H1 (cell line): ENCODE measurements at regions not wholly inside any gene's neighbourhood (a gene's known extent, or its start where the extent isn't known, plus 50 kb on each side); places are given as distances from the start of the nearest gene placed in this dataset.
A peak's percentile ranks its signal among the peaks of the same experiment; 100 is the strongest.

Source experiments
- CTCF ChIA-PET: fragments of 300-600 bp; sonication (Branson Sonifier 250); formaldehyde crosslinking; loops from one replicate; lab custom pipeline; 2021; ENCODE audit not compliant: partially characterized antibody; lab: Charles Lee
- POLR2A ChIA-PET: fragments of 300-600 bp; sonication (Branson Sonifier 250); formaldehyde crosslinking; loops from one replicate; lab custom pipeline; 2021; ENCODE audit warnings: inconsistent platforms; ENCODE audit not compliant: partially characterized antibody; lab: Charles Lee
- DNase-seq, 2 experiments: peaks; one replicate each; pipeline versions ENCODE4 v3.0.0 to v3.0.0-alpha.2; 2010 to 2022; ENCODE audit warnings: low spot score in 2 of 2, low read depth in 1 of 2, mixed read lengths in 1 of 2
- FAIRE-seq: peaks from 2 replicates; lab custom pipeline; 2011; peaks lifted over from hg19 to GRCh38; lab: Jason Lieb, UNC
- H2AFZ ChIP-seq: 2 replicates; pipeline ENCODE4 v1.8.1; 2012; ENCODE audit warnings: low read length, inconsistent platforms
- H2AK5ac ChIP-seq: 2 replicates; pipeline ENCODE4 v1.6.1; 2013; ENCODE audit warnings: low read depth, low read length
- H2BK120ac ChIP-seq: replicated peaks from 2 replicates; pipeline ENCODE3; 2013; ENCODE audit warnings: low read depth, low read length, inconsistent platforms
- H2BK12ac ChIP-seq: 2 replicates; pipeline ENCODE4 v1.6.1; 2013; ENCODE audit warnings: low read depth, low read length
- H2BK15ac ChIP-seq: 2 replicates; pipeline ENCODE4 v1.6.1; 2013; ENCODE audit warnings: low read length
- H2BK20ac ChIP-seq: 2 replicates; pipeline ENCODE4 v1.6.1; 2013; ENCODE audit warnings: low read length
- H2BK5ac ChIP-seq: 2 replicates; pipeline ENCODE4 v1.6.1; 2013; ENCODE audit warnings: low read depth, low read length
- H3K14ac ChIP-seq: 2 replicates; pipeline ENCODE4 v1.6.1; 2013; ENCODE audit warnings: inconsistent platforms; ENCODE audit not compliant: insufficient read length
- H3K18ac ChIP-seq: 2 replicates; pipeline ENCODE4 v1.6.1; 2013; ENCODE audit warnings: low read length; ENCODE audit errors: extremely low read depth
- H3K23ac ChIP-seq: 2 replicates; pipeline ENCODE4 v1.6.1; 2013; ENCODE audit warnings: inconsistent platforms; ENCODE audit not compliant: insufficient read length
- H3K23me2 ChIP-seq: 2 replicates; pipeline ENCODE4 v1.6.1; 2013; ENCODE audit warnings: low read depth, low read length
- H3K27ac ChIP-seq: 2 replicates; pipeline ENCODE4 v1.6.1; 2011; ENCODE audit warnings: low read depth, low read length, inconsistent platforms
- H3K27me3 ChIP-seq, 4 experiments: replicated peaks in 1 of 4; 1 replicate in 1 of 4; 2 replicates in 3 of 4; pipeline versions ENCODE4 v1.6.1 to v1.8.1; 2011 to 2013; ENCODE audit warnings: low read length in 3 of 4, mild to moderate bottlenecking in 3 of 4, inconsistent platforms in 2 of 4, mixed read lengths in 2 of 4, moderate library complexity in 1 of 4; ENCODE audit not compliant: control insufficient read depth in 3 of 4, insufficient read depth in 3 of 4; ENCODE audit errors: extremely low read depth in 1 of 4
- H3K36me3 ChIP-seq, 4 experiments: 2 replicates each; pipeline versions ENCODE4 v1.6.1 to v1.8.1; 2011 to 2013; ENCODE audit warnings: mild to moderate bottlenecking in 4 of 4, low read length in 3 of 4, moderate library complexity in 2 of 4, control low read depth in 1 of 4, inconsistent platforms in 1 of 4; ENCODE audit not compliant: insufficient read depth in 4 of 4, control insufficient read depth in 2 of 4
- H3K4ac ChIP-seq: replicated peaks from 2 replicates; pipeline ENCODE3; 2013; ENCODE audit warnings: low read length, low read depth, mixed read lengths, inconsistent platforms; ENCODE audit not compliant: insufficient read length
- H3K4me1 ChIP-seq, 4 experiments: replicated peaks in 1 of 4; 1 replicate in 1 of 4; 2 replicates in 3 of 4; pipeline versions ENCODE4 v1.6.1 to v1.8.1; 2011 to 2013; ENCODE audit warnings: low read length in 3 of 4, inconsistent platforms in 2 of 4, mixed read lengths in 1 of 4; ENCODE audit not compliant: insufficient read depth in 4 of 4, control insufficient read depth in 3 of 4
- H3K4me2 ChIP-seq, 2 experiments: 2 replicates each; pipeline versions ENCODE4 v1.6.1 to v1.8.1; 2011 to 2013; ENCODE audit warnings: low read depth in 2 of 2, low read length in 2 of 2, control low read depth in 1 of 2, inconsistent platforms in 1 of 2, mild to moderate bottlenecking in 1 of 2; ENCODE audit not compliant: insufficient read depth in 1 of 2
- H3K4me3 ChIP-seq, 4 experiments: fragments of 200-600, 300-600 bp in 1 of 4; sonication (generic), shearing (Covaris generic), sonication (Bioruptor Twin) in 1 of 4; 2 replicates each; pipeline versions ENCODE4 v1.5.1 to v1.8.1; 2011 to 2016; ENCODE audit warnings: low read length in 4 of 4, low read depth in 3 of 4, control low read depth in 2 of 4, inconsistent platforms in 2 of 4, mild to moderate bottlenecking in 2 of 4, mixed read lengths in 1 of 4, moderate library complexity in 1 of 4; ENCODE audit not compliant: insufficient read depth in 2 of 4; ENCODE audit errors: extremely low read depth in 1 of 4
- H3K56ac ChIP-seq: replicated peaks from 2 replicates; pipeline ENCODE3; 2013; ENCODE audit warnings: low read depth, mild to moderate bottlenecking, mixed read lengths, low read length, inconsistent platforms; ENCODE audit not compliant: insufficient read length
- H3K79me1 ChIP-seq: 2 replicates; pipeline ENCODE4 v1.6.1; 2013; ENCODE audit warnings: low read depth, low read length, control low read depth
- H3K79me2 ChIP-seq, 2 experiments: 2 replicates each; pipeline versions ENCODE4 v1.6.1 to v1.8.1; 2012 to 2013; ENCODE audit warnings: low read length in 2 of 2, mild to moderate bottlenecking in 2 of 2, inconsistent platforms in 1 of 2; ENCODE audit not compliant: insufficient read depth in 2 of 2, control insufficient read depth in 1 of 2
- H3K9ac ChIP-seq, 4 experiments: replicated peaks in 1 of 4; 1 replicate in 1 of 4; 2 replicates in 3 of 4; pipeline versions ENCODE4 v1.6.1 to v1.8.1; 2011 to 2013; ENCODE audit warnings: low read depth in 3 of 4, low read length in 3 of 4, control low read depth in 2 of 4, mild to moderate bottlenecking in 2 of 4, moderate library complexity in 2 of 4, inconsistent platforms in 1 of 4; ENCODE audit errors: extremely low read depth in 1 of 4
- H3K9me3 ChIP-seq, 2 experiments: 2 replicates each; pipeline versions ENCODE4 v1.6.1 to v1.8.1; 2012 to 2013; ENCODE audit warnings: mild to moderate bottlenecking in 2 of 2, moderate library complexity in 2 of 2, control low read depth in 1 of 2, inconsistent platforms in 1 of 2, low read depth in 1 of 2, low read length in 1 of 2, mixed read lengths in 1 of 2; ENCODE audit not compliant: insufficient read depth in 2 of 2
- H4K20me1 ChIP-seq, 2 experiments: replicated peaks in 1 of 2; 2 replicates each; pipeline versions ENCODE3 to v1.8.1; 2011 to 2013; ENCODE audit warnings: inconsistent platforms in 2 of 2, low read length in 2 of 2, mild to moderate bottlenecking in 1 of 2; ENCODE audit not compliant: insufficient read depth in 2 of 2, control insufficient read depth in 1 of 2
- H4K5ac ChIP-seq: 2 replicates; pipeline ENCODE4 v1.6.1; 2013; ENCODE audit warnings: low read length, low read depth, mixed read lengths, inconsistent platforms; ENCODE audit not compliant: insufficient read length
- H4K8ac ChIP-seq: 2 replicates; pipeline ENCODE4 v1.8.0; 2013; ENCODE audit warnings: mild to moderate bottlenecking, moderate library complexity, low read length, inconsistent platforms; ENCODE audit not compliant: insufficient read depth; ENCODE audit errors: extremely low read depth
- H4K91ac ChIP-seq: replicated peaks from 2 replicates; pipeline ENCODE3; 2013; ENCODE audit warnings: low read length, mixed read lengths, inconsistent platforms; ENCODE audit not compliant: insufficient read length
- ATF2 ChIP-seq: IDR thresholded peaks from 2 replicates; pipeline ENCODE4 v1.6.1; 2012; ENCODE audit warnings: low read length, inconsistent platforms
- NRF1 ChIP-seq: IDR thresholded peaks from 2 replicates; pipeline ENCODE4 v1.6.1; 2011; ENCODE audit warnings: mild to moderate bottlenecking, low read depth, low read length, improper control_type of control experiment
- SRF ChIP-seq: IDR thresholded peaks from 2 replicates; pipeline ENCODE4 v1.6.1; 2011; ENCODE audit warnings: mild to moderate bottlenecking, low read depth, low read length, moderate library complexity
- YY1 ChIP-seq: IDR thresholded peaks from 2 replicates; pipeline ENCODE4 v1.6.1; 2011; ENCODE audit warnings: low read depth, mild to moderate bottlenecking, low read length
- WGBS, 2 experiments: shearing (Covaris generic) in 1 of 2; methylation state at CpG; one replicate each; pipeline versions ENCODE4 v1.1.6 to v1.1.7; 2013 to 2015; ENCODE audit warnings: low lambda C conversion rate in 2 of 2, mixed read lengths in 2 of 2, inconsistent platforms in 1 of 2, low coverage in 1 of 2, missing lambda C conversion rate in 1 of 2; ENCODE audit not compliant: insufficient replicate concordance in 2 of 2, insufficient coverage in 1 of 2, insufficient read length in 1 of 2; ENCODE audit errors: extremely low coverage in 1 of 2, missing lambda C conversion rate in 1 of 2; 5-methylcytosine and 5-hydroxymethylcytosine counted together

- WGBS, 2 experiments: 90% methylated on average over 8 of the region's 8 CpGs; no CpG with 5 or more reads in 1 of the 2 experiments
- Histone ChIP-seq H3K79me1 (no peaks in the 10 kb centered on the region), H3K4me2 (no peak overlapping the region), H3K9ac (no peak overlapping the region), H2AFZ (peak overlapping the region; percentile 62; the same call in 1 of the 2 replicates), H4K8ac (no peak overlapping the region), H2BK20ac (no peak overlapping the region), H2BK5ac (no peak overlapping the region), H3K14ac (no peak overlapping the region), H3K23ac (no peak overlapping the region), H2AK5ac (no peak overlapping the region), H3K27me3 (no peaks in the 10 kb centered on the region), H4K91ac (no peak overlapping the region), H3K4me3 (no peak overlapping the region), H4K20me1 (no peaks in the 10 kb centered on the region), H2BK15ac (no peak overlapping the region), H3K27ac (no peak overlapping the region), H3K23me2 (no peaks in the 10 kb centered on the region), H3K4me1 (no peaks in the 10 kb centered on the region), H4K5ac (no peak overlapping the region), H3K56ac (no peak overlapping the region), H3K36me3 (no peaks in the 10 kb centered on the region), H3K9me3 (no peaks in the 10 kb centered on the region), H2BK120ac (no peak overlapping the region), H3K79me2 (no peaks in the 10 kb centered on the region), H3K18ac (no peak overlapping the region), H3K4ac (no peak overlapping the region), H2BK12ac (no peak overlapping the region)
- ChIA-PET POLR2A (no interaction called here), CTCF (no interaction called here)
- no peak for DNase-seq
- no peak for TF ChIP-seq NRF1
- no peak for TF ChIP-seq ATF2
- TF ChIP-seq YY1: no peak
- no peak for TF ChIP-seq SRF
- FAIRE-seq: no peak
Observed at GRCh38 chr1:238861342-238862066, 524.9 kb upstream of the CHRM3 start.
